GM12864 (cell line): ENCODE measurements at regions not wholly inside any gene's neighbourhood (a gene's known extent, or its start where the extent isn't known, plus 50 kb on each side); places are given as distances from the start of the nearest gene placed in this dataset.

Experiments
- DNase-seq: peaks from one replicate; pipeline ENCODE4 v3.0.0-alpha.2; 2011; ENCODE audit warnings: low read depth
- H3K4me3 ChIP-seq: 2 replicates; pipeline ENCODE4 v1.5.1; 2011; ENCODE audit warnings: mild to moderate bottlenecking, low read depth, low read length, control low read depth
- TF ChIP-seq, protein P1 (sequence below): IDR thresholded peaks from 2 replicates; pipeline ENCODE4 v1.5.1; 2011; ENCODE audit warnings: low read depth, mild to moderate bottlenecking, moderate library complexity, low read length, control low read depth, inconsistent platforms; ENCODE audit errors: missing control alignments

GRCh38 chr1:212221801-212222200, 63.4 kb upstream of the PPP2R5A start:
- DNase-seq, result no peak
- no peak overlapping the region for H3K4me3 ChIP-seq
- TF ChIP-seq, protein P1, sequence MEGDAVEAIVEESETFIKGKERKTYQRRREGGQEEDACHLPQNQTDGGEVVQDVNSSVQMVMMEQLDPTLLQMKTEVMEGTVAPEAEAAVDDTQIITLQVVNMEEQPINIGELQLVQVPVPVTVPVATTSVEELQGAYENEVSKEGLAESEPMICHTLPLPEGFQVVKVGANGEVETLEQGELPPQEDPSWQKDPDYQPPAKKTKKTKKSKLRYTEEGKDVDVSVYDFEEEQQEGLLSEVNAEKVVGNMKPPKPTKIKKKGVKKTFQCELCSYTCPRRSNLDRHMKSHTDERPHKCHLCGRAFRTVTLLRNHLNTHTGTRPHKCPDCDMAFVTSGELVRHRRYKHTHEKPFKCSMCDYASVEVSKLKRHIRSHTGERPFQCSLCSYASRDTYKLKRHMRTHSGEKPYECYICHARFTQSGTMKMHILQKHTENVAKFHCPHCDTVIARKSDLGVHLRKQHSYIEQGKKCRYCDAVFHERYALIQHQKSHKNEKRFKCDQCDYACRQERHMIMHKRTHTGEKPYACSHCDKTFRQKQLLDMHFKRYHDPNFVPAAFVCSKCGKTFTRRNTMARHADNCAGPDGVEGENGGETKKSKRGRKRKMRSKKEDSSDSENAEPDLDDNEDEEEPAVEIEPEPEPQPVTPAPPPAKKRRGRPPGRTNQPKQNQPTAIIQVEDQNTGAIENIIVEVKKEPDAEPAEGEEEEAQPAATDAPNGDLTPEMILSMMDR, result no peak

- TF ChIP-seq, protein P1, result no peak
- no peak overlapping the region for H3K4me3 ChIP-seq
- DNase-seq, result no peak
These were observed 61.1 kb upstream of the PPP2R5A start for GRCh38 chr1:212224102-212224501.

- H3K4me3 ChIP-seq, result no peak overlapping the region
- TF ChIP-seq, protein P1, result no peak
- no peak for DNase-seq
These were observed 59.8 kb upstream of the PPP2R5A start for GRCh38 chr1:212225416-212225815.

- H3K4me3 ChIP-seq, result no peak overlapping the region
- TF ChIP-seq, protein P1, result no peak
- DNase-seq, result no peak
These were observed 59.3 kb upstream of the PPP2R5A start for GRCh38 chr1:212225871-212226302.

DNA sequence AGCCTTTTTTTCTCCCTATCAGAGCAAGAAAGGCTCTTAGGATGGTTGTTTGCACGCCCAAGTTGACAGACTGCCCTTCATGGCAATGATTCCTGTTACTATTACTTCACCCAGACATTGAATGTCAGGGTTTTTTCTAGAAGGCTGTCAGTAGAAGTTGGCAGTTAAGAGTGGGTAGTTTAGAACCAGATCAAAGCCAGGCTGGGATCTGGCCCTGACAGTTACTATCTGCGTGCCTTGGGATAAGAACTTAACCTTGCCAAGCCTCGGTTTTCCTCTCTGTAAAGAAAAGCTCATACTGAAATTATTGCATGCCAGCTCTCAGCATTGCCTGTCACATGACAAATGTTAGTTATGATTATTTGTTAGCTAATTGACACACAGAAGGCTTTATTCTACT, 58.7 kb upstream of the PPP2R5A start:
- TF ChIP-seq, protein P1, result no peak
- H3K4me3 ChIP-seq, result no peak overlapping the region
- DNase-seq, result no peak

GRCh38 chr1:212228076-212228475, 57.1 kb upstream of the PPP2R5A start:
- TF ChIP-seq, protein P1, result no peak
- H3K4me3 ChIP-seq, result no peak overlapping the region
- no peak for DNase-seq

DNA sequence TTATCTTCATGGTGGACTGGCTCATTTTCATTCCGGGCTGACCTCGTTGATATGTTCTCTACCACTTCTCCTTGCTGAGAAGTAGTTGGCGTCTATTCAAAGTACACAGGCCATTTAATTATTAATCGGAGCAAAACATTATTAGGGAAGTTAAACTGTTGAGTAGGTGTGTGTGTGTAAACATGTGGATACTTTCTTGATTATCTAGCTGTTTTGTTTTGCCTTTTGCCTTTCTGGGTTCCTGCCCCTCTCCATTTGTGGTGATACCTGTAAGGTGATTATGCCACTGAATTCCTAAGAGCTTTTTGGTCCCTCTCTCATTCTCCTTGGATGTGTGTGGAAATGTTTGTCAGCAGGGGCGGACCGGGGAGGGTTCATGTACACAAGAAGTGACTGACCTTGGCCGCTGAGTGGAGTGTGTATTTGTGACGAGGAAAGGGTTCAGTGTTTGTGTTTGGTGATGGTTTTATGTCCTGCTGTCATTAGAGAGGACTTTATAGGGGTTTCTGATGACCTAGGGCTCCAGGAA, 56.6 kb upstream of the PPP2R5A start:
- TF ChIP-seq, protein P1, result no peak
- no peak overlapping the region for H3K4me3 ChIP-seq
- no peak for DNase-seq
